Amniotic epithelial cell (primary cell): ENCODE measurements at regions not wholly inside any gene's neighbourhood (a gene's known extent, or its start where the extent isn't known, plus 50 kb on each side); places are given as distances from the start of the nearest gene placed in this dataset.

Experiments
- DNase-seq: peaks from one replicate; pipeline ENCODE4 v3.0.0-alpha.2; 2010; ENCODE audit warnings: low read depth

DNA sequence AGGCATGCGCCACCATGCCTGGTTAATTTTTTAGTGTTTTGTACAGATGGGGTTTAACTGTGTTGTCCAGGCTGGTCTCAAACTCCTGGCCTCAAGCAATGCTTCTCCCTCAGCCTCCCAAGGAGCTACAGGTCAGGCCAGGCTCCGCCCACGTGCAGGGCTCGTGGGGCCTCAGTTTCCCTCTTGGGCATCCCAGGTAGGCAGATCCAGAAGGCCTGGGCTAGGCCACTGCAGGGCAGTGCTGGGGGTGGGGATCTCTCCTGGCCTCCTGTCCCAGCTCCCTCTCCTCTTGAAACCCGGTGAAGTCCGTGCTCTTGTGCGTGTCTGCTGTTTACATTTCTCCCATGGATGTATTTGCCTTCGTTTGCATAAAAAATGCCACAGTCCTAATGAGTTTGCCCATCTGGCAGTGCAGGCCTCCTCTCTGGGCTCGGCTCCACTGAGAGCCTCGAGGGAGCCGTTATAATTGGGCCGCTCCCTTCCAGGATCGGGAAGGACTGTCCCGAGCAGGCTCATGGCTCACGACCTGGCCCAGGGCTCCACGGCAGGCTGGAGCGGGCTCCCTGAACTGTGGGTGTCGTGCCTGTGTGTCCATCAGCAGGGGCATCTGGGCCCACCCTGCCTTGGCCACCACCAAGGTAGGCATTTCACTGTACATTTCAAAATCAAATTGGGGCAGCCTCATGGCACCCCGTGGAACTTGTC lies 52.6 kb upstream of the RUFY1 start:
- no peak for DNase-seq

- DNase-seq = no peak
These were observed 54.4 kb upstream of the RUFY1 start for GRCh38 chr5:179495906-179496455.

- DNase-seq = no peak
These were observed 55.4 kb upstream of the RUFY1 start for GRCh38 chr5:179494774-179495526.

- no peak for DNase-seq
These were observed 61.4 kb upstream of the RUFY1 start for GRCh38 chr5:179488975-179489374.

- no peak for DNase-seq
These were observed 61.9 kb upstream of the RUFY1 start for GRCh38 chr5:179488491-179488890.

DNA sequence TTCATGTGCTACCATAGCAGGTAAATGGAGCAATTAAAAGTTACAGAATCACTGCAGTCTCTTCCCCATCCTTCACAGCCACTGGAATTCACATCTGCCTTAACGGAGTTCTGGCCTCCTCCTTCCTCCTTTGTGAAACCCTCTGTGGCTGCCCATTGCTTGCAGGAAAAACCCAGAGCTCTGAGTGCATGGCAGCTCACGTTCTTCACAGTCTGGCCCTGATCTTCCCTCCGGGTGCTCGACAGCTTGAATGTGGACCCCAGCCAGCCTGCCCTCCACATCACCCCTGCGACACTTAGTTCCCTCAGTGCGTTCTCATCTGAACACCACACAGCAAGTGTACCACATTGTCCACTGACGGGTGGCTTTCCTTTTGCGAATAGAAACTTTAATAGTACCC lies 63.2 kb upstream of the RUFY1 start:
- DNase-seq = no peak

DNA sequence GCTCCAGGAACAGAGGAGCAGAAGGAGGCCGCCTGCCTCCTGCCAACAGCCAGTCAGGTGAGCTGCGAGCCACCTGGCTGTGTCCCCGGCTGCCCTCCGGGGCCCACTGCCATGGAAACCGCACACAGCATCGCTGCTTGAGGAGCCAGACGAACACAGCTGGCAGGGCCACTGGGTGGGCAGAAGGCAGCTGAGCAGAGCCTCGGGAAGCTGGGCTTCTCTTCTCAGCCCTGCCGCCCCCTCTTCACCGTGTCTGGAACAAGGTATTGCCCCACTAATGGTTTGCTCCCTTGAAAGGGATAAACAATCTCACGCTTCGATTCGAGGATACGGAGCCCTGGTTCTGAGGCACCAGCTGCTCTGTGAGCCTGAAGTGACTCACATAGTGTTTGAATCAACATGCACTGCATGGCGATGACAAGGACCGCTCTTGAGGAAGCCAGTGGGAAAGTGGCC lies 63.7 kb upstream of the RUFY1 start:
- peak; percentile 48 for DNase-seq

DNA sequence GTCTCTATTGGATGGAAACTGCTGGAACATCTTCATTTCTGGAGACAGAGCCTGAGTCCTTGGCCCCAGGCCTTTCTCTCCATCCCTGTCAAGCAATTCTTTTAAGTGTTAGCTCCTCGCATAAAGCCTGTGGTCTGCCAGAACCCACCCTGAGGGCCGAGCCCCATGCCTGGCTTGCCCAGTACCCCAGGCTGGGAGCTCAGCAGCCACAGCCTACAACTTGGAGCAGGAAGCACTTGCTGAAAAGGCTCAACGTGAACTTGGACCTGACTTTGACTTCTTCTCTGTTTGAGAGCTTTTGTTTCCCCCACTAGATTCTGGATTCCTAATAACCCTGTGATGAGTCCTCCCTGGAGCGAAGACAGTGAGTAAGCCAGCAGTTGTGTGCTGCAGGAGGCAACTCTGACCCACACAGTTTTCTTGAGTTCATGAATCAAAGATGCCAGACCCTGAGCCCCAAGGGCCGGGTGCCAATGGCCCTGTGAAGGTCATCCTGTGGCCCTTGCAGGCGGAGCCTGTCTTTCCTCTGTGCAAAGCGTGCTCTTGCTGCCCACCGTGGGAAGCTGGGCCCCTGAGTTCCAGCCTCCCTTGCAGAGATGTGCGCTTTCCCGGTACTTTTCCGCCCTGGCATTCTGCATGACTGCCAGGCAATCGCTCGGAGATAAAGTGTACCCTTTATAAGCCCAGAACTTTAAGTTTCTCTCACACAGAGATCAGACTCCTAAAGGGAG lies 64.3 kb upstream of the RUFY1 start:
- peak; percentile 65 for DNase-seq

- no peak for DNase-seq
These were observed 65.6 kb upstream of the RUFY1 start for GRCh38 chr5:179484761-179485160.

- no peak for DNase-seq
These were observed 66.2 kb upstream of the RUFY1 start for GRCh38 chr5:179484201-179484600.

GRCh38 chr5:179478624-179479023 lies 71.7 kb upstream of the RUFY1 start:
- DNase-seq = no peak

GRCh38 chr5:179475208-179475751 lies 75.1 kb upstream of the RUFY1 start:
- no peak for DNase-seq

GRCh38 chr5:179472641-179473040 lies 77.7 kb upstream of the RUFY1 start:
- no peak for DNase-seq

- no peak for DNase-seq
These were observed 78.2 kb upstream of the RUFY1 start for GRCh38 chr5:179472174-179472573.

DNA sequence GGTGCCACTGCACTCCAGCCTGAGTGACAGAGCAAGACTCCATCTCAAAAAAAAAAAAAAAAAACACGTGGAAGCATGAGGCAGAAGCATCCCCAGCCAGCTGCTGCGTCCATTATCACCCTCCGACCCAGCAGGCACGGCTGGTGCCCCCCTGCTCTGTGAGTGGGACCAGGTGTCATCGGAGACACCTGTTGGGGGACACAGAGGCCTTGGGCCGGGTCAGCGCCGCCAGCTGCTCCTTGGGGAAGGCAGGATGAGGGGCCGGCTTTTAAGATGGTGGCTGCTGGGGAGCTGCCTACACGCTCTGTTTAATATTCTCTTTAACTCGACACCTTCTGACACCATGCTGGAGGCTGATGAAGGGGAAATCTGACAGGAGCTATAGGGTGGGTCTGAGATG lies 80.2 kb upstream of the RUFY1 start:
- no peak for DNase-seq

DNA sequence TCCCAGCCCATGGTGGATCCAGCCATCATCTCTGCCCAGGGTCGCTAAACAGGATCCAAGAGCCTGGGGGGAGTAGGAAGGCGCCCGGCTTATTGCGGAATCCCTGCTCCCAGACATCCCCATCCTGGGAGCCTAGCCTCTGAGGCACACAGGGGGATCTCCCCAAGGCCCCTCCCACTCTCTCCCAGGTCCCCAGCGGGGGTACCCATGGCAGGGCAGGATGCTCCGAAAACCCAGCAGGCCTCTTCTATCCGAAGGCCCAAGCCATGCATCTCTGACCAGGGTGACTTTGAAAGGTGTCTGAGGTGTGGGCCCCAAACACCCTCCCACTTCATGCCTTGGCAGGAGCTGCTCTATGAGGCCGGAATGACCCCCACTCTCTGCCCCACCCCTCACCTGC lies 81.7 kb upstream of the RUFY1 start:
- no peak for DNase-seq

DNA sequence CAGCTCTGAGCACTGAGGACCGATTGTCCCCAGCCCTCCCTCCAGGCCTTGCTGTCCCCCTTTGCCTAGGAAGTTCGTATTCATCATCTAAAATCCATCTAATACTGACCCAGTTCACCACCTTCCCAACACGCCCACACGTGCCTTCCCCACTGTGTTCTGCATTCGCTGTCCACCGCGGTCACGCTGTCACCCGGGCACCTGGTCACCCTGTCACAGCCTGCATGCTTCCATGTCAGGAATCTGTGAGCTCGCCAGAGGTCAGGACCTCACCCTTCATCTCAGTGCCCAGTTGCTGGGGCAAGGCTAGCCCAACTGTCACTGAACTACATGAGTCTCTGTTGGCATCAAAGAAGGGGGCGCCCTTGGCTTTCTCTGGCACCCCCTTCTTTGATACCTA lies 82.9 kb upstream of the RUFY1 start:
- DNase-seq = no peak

GRCh38 chr5:179464631-179465030 lies 85.7 kb upstream of the RUFY1 start:
- DNase-seq = no peak

GRCh38 chr5:179462040-179462439 lies 88.3 kb upstream of the RUFY1 start:
- DNase-seq = no peak

GRCh38 chr5:179461576-179461975 lies 88.8 kb upstream of the RUFY1 start:
- DNase-seq = no peak

GRCh38 chr5:179459771-179460170 lies 90.6 kb upstream of the RUFY1 start:
- no peak for DNase-seq

DNA sequence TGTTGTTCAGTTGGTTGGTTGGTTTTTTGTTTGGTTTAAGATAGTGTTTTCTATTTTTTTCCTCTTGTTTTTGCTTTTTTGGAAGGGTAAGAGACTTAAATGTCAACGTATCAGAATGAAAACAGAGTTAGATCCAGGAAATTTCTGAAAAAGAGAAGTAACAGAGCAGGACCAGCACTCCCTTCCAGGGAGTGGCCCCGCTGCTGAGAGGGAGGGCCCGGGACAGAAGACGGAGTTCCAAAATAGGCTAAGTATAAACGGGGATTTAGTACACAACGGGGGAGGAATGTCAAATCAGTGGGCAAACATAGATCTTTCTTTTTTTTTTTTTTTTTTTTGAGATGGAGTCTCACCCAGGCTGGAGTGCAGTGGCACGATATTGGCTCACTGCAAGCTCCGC lies 92.7 kb upstream of the RUFY1 start:
- DNase-seq = no peak
